ENCODE measurements at regions not wholly inside any gene's neighbourhood (a gene's known extent, or its start where the extent isn't known, plus 50 kb on each side); places are given as distances from the start of the nearest gene placed in this dataset.

DNA sequence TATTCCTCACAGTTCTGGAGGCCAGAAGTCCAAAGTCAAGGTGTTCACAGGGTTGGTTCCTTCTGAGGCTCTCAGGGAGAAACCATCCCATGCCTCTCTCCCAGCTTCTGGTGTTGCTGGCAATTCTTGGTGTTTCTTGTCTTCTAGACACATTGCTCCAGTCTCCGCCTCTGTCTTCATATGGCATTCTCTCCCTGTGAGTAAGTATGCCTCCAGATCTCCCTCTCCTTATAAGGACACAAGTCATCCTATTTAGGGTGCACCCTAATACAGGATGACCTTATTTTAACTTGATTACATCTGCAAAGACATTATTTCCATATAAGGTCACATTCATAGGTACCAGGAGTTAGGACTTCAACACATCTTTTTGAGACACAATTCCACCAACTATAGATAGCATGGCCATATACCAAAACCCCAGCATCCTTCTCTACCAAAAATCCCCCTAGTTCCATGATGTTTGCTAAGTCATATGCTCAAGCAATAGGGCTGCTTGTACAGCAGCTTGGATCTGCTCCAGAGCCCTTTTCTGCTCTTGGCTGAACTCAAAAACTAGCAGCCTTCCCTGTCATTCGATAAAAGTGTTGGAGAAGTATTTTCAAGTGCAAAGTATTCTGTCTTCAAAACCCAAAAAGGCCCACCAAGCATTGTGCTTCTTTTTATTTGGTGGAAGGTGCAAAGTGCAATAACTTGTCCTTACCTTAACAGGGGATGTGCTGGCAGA is 79.2 kb upstream of the CMKLR1 start:
- peaks cover 3 to 5% of the 10 kb centered on the region in 2 donors for H3K9me3 Mint-ChIP-seq
- H3K27ac Mint-ChIP-seq = no peak overlapping the region
- no peak overlapping the region for H3K4me3 Mint-ChIP-seq
- peaks cover 12% of the 10 kb centered on the region for H3K27me3 Mint-ChIP-seq (ENCODE audit: low read depth)
- H3K36me3 Mint-ChIP-seq (ENCODE audit: insufficient read depth in 2 of 2) = no peaks in the 10 kb centered on the region
- DNase-seq (no peak), ATAC-seq (replicated peaks in 1 of 2) (no peak)
- H3K4me1 Mint-ChIP-seq (ENCODE audit: low read depth) = no peaks in the 10 kb centered on the region

DNA sequence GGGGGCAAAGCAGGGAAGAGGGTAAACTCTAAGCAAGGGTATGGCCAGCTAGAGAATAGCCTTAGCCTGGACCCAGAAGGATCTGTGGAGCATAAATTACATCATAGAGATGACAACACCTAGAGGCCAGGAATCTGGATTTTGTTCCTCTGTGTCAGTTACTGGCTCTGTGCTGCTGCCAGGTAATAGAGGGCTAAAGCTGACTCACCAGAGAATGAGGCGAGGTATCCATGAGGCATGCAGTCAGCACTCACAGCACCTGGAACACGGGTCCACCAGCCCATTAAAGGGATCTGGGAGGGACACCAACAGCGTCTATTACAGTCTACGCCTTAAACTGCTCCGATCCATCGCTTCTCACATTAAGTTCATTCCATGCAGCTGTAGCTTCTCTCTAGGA is 74.9 kb upstream of the CMKLR1 start:
- Mint-ChIP-seq H3K27ac (no peak overlapping the region), H3K9me3 (peaks cover 0 to 1% of the 10 kb centered on the region in 2 donors), H3K27me3 (ENCODE audit: low read depth) (peaks cover 16% of the 10 kb centered on the region), H3K4me1 (ENCODE audit: low read depth) (no peaks in the 10 kb centered on the region), H3K4me3 (no peak overlapping the region), H3K36me3 (ENCODE audit: insufficient read depth in 2 of 2) (no peaks in the 10 kb centered on the region)
- ATAC-seq (replicated peaks in 1 of 2) (no peak), DNase-seq (no peak)

DNA sequence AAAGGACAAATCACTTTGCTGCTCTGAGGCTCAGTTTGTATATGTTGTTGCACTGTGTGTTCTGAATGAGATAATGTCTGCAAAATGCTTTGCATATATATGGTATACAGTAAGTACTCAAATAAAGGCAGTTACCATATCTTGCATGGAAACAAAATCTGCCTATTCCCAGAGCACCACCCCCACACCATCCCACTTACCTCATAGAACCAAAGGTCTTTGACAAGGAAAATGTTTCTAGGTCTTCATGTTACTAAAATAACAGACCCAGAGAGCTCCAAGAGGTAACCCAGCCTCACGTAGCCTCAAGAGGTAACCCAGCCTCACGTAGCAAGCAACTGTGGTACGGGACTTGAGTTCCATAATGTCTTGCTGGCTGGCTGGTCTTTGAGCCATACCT is 71.6 kb upstream of the CMKLR1 start:
- no peak overlapping the region for H3K27ac Mint-ChIP-seq
- peaks cover 16% of the 10 kb centered on the region for H3K27me3 Mint-ChIP-seq (ENCODE audit: low read depth)
- DNase-seq = no peak
- H3K4me1 Mint-ChIP-seq (ENCODE audit: low read depth) = no peaks in the 10 kb centered on the region
- ATAC-seq (replicated peaks in 1 of 2) = no peak
- H3K4me3 Mint-ChIP-seq = no peak overlapping the region
- H3K9me3 Mint-ChIP-seq = peaks cover 2 to 6% of the 10 kb centered on the region in 2 donors
- no peaks in the 10 kb centered on the region for H3K36me3 Mint-ChIP-seq (ENCODE audit: insufficient read depth in 2 of 2)

DNA sequence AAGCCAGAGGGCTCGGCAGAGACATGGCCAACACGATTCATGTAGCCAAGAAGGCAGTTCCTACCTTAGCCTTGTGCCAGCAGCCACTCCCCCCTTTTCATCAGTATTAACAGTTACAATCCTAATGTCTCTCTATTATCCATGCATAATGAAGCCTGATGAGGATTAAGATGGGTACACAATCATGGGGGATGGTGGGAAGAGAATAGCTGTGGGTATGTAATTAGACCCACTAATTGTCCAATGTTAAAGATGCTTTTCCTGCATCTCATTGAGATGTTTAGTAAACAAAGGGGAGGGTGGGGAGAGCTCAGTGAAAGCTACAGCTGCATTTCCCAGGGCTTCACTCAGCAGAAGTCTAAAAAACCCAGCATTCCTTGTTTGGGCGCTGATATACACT is 70.4 kb upstream of the CMKLR1 start:
- H3K4me1 Mint-ChIP-seq (ENCODE audit: low read depth) = no peaks in the 10 kb centered on the region
- no peak overlapping the region for H3K4me3 Mint-ChIP-seq
- DNase-seq (no peak), ATAC-seq (replicated peaks in 1 of 2) (no peak)
- no peak overlapping the region for H3K27ac Mint-ChIP-seq
- H3K9me3 Mint-ChIP-seq = peaks cover 2 to 6% of the 10 kb centered on the region in 2 donors
- peaks cover 11% of the 10 kb centered on the region for H3K27me3 Mint-ChIP-seq (ENCODE audit: low read depth)
- H3K36me3 Mint-ChIP-seq (ENCODE audit: insufficient read depth in 2 of 2) = no peaks in the 10 kb centered on the region

DNA sequence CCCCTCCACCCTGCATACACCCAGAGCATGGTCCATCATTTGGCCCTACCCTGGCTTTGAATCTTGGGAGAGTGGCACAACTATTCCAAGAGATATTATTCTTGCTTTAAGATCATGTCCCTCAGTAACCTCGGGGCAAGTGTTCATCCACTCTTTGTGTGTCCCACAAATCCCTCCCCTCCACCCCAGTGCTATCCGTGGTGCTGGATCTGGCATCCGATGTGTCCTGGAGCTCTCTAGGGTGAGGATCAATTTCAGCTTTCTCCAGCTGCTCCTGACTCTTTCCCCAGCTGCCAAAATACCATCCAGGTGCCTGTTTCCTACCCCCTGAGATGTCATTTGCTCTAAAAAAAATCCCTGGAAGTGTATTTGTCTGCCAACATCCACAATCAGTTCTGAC is 64.8 kb upstream of the CMKLR1 start:
- H3K4me1 Mint-ChIP-seq (ENCODE audit: low read depth) = no peaks in the 10 kb centered on the region
- H3K27ac Mint-ChIP-seq = no peak overlapping the region
- ATAC-seq (replicated peaks in 1 of 2) = no peak
- H3K9me3 Mint-ChIP-seq = peaks cover 2 to 6% of the 10 kb centered on the region in 2 donors
- no peak overlapping the region for H3K4me3 Mint-ChIP-seq
- DNase-seq = no peak
- H3K27me3 Mint-ChIP-seq (ENCODE audit: low read depth) = peaks cover 14% of the 10 kb centered on the region
- H3K36me3 Mint-ChIP-seq (ENCODE audit: insufficient read depth in 2 of 2) = no peaks in the 10 kb centered on the region

DNA sequence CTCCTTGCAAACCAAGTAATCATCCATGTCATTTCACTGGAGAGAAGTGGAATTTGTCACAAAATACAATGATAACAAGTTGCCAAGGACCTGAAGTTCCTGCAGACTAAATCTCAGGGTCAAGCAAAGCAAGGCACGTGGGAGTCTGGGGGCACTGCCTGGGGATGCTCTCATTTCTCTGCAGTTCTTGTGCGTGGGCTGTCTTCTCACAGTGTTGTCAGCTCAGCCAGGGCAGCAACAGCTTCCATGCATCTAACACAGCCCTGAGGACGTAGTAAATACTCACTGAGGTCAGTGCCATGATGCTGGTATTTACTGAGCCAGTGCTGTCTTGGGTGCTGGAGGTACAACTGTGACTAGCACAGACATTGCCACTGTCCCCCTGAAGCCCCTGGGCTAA is 62.9 kb upstream of the CMKLR1 start:
- peaks cover 17% of the 10 kb centered on the region for H3K27me3 Mint-ChIP-seq (ENCODE audit: low read depth)
- no peaks in the 10 kb centered on the region for H3K36me3 Mint-ChIP-seq (ENCODE audit: insufficient read depth in 2 of 2)
- no peak overlapping the region for H3K4me3 Mint-ChIP-seq
- DNase-seq = no peak
- no peak for ATAC-seq (replicated peaks in 1 of 2)
- no peaks in the 10 kb centered on the region for H3K4me1 Mint-ChIP-seq (ENCODE audit: low read depth)
- no peak overlapping the region for H3K27ac Mint-ChIP-seq
- H3K9me3 Mint-ChIP-seq = peaks cover 7 to 10% of the 10 kb centered on the region in 2 donors

DNA sequence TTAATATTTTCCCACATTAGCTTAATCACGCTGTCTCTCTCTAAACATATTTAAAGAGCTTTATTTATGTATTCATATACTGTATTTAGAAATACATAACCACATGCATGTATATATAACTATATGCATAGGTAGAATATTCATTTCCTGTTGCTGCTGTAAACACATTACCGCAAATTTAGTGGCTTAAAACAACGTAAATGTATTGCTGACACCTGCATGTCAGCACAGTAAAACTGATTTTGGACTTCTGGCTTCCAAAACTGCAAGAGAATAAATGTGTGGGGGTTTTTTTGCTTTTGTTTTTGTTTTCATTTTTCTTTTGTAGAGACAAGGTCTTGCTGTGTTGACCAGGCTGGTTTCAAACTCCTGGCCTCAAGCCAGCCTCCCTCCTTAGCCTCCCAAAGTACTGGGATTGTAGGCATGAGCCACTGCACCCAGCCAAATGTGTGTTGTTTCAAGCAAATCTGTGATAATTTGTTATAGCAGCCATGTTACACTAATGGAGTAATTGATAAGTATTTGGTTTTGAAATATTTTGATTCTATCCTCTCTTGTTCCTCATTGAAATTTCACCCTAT is 61.9 kb upstream of the CMKLR1 start:
- Mint-ChIP-seq H3K4me3 (no peak overlapping the region), H3K27ac (no peak overlapping the region), H3K4me1 (ENCODE audit: low read depth) (no peaks in the 10 kb centered on the region), H3K9me3 (peaks cover 5 to 9% of the 10 kb centered on the region in 2 donors), H3K27me3 (ENCODE audit: low read depth) (peaks cover 24% of the 10 kb centered on the region), H3K36me3 (ENCODE audit: insufficient read depth in 2 of 2) (no peaks in the 10 kb centered on the region)
- ATAC-seq (replicated peaks in 1 of 2) = no peak
- no peak for DNase-seq

DNA sequence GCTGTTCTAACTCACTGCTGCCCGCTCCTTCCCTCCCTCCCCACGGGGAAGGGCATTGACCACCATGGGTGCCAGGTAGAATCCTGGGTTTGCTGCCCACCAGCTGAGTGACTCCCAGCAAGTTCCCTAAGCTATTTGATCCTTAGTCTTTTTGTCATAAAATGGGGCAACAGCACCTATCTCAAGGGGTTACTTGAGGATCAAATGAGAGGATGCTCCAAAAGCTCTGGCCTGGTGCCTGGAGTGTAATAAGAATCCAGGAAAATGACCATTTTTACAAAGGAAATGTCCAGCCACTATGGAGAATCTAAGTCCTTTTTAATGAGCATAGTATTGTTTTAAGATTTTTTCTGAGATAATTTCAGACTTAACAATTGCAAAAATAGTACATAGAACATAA is 61.4 kb upstream of the CMKLR1 start:
- ATAC-seq (replicated peaks in 1 of 2) (no peak), DNase-seq (no peak)
- Mint-ChIP-seq H3K4me3 (no peak overlapping the region), H3K36me3 (ENCODE audit: insufficient read depth in 2 of 2) (no peaks in the 10 kb centered on the region), H3K4me1 (ENCODE audit: low read depth) (no peaks in the 10 kb centered on the region), H3K27me3 (ENCODE audit: low read depth) (peaks cover 24% of the 10 kb centered on the region), H3K9me3 (peaks cover 4 to 9% of the 10 kb centered on the region in 2 donors), H3K27ac (no peak overlapping the region)

DNA sequence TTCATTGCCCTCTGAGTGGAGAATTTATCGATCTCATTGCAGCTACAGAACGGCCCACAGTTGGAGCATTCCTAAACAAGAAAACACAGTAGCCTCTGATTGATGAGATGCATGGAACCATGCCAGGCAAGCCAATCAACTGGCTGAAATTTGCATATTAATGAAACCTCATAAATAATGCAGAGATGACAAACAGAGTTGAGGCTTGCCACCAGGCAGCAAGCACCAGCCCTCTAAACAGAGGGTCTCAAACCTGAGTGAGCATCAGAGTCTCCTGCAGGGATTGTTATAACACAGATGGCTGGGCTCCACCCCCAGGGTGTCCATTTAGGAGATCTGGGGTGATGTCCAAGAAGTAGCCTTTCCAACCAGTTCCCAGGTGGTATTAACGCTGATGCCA is 60.9 kb upstream of the CMKLR1 start:
- no peak overlapping the region for H3K4me3 Mint-ChIP-seq
- H3K36me3 Mint-ChIP-seq (ENCODE audit: insufficient read depth in 2 of 2) = no peaks in the 10 kb centered on the region
- no peak overlapping the region for H3K27ac Mint-ChIP-seq
- peaks cover 24% of the 10 kb centered on the region for H3K27me3 Mint-ChIP-seq (ENCODE audit: low read depth)
- peaks cover 4 to 9% of the 10 kb centered on the region in 2 donors for H3K9me3 Mint-ChIP-seq
- ATAC-seq (replicated peaks in 1 of 2) (no peak), DNase-seq (no peak)
- no peaks in the 10 kb centered on the region for H3K4me1 Mint-ChIP-seq (ENCODE audit: low read depth)

DNA sequence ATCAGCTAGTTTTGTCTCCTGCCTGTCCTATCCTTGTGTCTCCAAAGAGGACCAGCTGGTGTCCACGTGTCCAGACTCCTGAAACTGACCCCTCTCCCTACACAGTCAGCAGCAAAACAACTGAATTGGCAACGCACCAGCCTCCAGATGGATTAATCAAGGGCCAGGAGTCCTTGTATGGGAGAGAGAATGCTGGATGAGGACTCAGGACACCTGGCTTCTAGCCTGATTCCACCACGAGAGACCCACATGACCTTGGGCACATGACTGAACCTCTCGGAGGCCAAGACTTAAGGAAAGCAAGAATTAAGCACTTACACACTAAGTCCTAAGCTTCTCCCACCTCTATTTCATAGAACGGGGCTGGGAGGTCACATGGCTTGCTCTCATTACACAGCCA is 60.4 kb upstream of the CMKLR1 start:
- Mint-ChIP-seq H3K4me1 (ENCODE audit: low read depth) (no peaks in the 10 kb centered on the region), H3K27me3 (ENCODE audit: low read depth) (peaks cover 24% of the 10 kb centered on the region), H3K27ac (no peak overlapping the region), H3K9me3 (peaks cover 4 to 9% of the 10 kb centered on the region in 2 donors), H3K36me3 (ENCODE audit: insufficient read depth in 2 of 2) (no peaks in the 10 kb centered on the region), H3K4me3 (no peak overlapping the region)
- DNase-seq (no peak), ATAC-seq (replicated peaks in 1 of 2) (no peak)

DNA sequence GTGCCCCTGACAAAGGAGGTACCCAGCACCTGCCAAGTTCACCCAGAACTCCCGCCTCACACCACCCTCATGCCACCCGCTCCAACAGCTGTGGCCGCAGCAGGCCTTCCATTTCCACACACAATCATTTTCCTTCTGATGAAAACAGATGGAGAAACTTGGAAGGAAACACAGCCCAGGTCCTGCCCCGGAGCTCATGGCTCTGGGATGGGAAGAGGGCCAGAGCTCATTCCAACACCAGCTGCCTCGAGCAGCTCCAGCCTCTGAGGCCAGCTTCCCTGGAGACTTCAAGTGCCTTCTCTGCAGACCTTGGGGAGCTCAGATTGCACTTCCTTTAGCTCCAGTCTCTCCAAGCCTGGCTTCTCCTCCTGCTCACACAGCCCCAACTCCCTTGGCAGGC is 55.1 kb upstream of the CMKLR1 start:
- Mint-ChIP-seq H3K9me3 (peaks cover 4 to 9% of the 10 kb centered on the region in 2 donors), H3K4me3 (no peak overlapping the region), H3K36me3 (ENCODE audit: insufficient read depth in 2 of 2) (no peaks in the 10 kb centered on the region), H3K27ac (no peak overlapping the region), H3K4me1 (ENCODE audit: low read depth) (no peaks in the 10 kb centered on the region), H3K27me3 (ENCODE audit: low read depth) (peaks cover 10% of the 10 kb centered on the region)
- no peak for DNase-seq
- ATAC-seq (replicated peaks in 1 of 2) = no peak

DNA sequence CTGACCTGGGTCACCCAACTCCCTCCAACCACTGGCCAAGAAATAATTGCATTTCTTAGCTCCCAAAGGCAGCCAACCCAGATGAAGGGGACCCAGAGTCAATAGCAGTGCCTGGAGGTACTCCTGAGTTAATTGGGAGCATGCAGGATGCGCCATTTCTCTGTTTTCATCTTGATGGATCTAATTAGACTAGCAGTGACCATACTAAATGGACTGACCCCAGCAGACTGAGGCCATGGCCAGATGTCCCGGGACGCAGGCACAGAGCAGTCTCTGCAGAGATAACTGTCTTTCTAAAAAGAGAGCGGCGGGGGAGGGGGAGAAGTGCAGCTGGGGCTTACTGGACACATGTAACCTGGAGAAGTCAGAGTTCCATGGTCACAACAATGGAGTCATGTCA is 53.2 kb upstream of the CMKLR1 start:
- no peak for DNase-seq
- ATAC-seq (replicated peaks in 1 of 2) = no peak
- H3K9me3 Mint-ChIP-seq = peaks cover 1 to 7% of the 10 kb centered on the region in 2 donors
- H3K36me3 Mint-ChIP-seq (ENCODE audit: insufficient read depth in 2 of 2) = no peaks in the 10 kb centered on the region
- peaks cover 10% of the 10 kb centered on the region for H3K27me3 Mint-ChIP-seq (ENCODE audit: low read depth)
- no peak overlapping the region for H3K4me3 Mint-ChIP-seq
- H3K4me1 Mint-ChIP-seq (ENCODE audit: low read depth) = no peaks in the 10 kb centered on the region
- no peak overlapping the region for H3K27ac Mint-ChIP-seq

DNA sequence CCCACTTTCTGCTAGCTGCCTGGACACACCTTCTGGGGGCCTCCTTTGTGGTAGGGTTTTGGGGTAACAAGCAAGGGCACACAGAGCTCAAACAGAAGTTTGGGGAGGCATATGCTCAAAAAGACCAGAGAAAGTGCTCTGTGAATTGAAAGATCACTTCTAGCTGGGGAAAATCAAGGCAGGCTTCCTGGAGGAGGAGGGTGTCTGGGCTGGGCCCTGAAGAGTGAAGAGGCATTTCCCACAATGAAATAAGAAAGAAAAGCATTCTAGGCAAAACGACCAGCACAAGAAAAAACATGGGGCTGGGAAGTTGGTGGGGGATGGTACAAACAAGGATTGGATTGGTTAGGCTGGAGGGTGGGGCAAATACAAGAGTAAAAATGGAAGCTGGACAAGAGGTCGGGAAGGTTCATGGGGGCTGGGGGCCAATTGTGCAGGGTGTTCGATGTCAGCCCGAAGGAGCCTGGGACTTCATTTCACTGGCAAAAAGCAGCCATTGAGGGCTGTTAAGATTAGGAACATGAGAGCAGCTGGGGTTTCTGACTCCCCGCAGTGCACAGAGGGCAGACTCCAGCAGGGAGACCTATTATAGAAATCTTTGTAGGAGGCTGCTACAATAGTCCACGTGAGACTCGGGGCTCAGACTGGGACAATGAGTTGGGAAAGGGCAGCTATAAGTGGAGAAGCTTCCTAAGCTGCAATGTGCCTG is 51.5 kb upstream of the CMKLR1 start:
- no peaks in the 10 kb centered on the region for H3K9me3 Mint-ChIP-seq
- H3K27me3 Mint-ChIP-seq (ENCODE audit: low read depth) = peaks cover 8% of the 10 kb centered on the region

More for the DNA sequence above, 51.5 kb upstream of the CMKLR1 start:
- ATAC-seq (replicated peaks in 1 of 2) (no peak), DNase-seq (no peak)
- Mint-ChIP-seq H3K4me3 (no peak overlapping the region), H3K27ac (no peak overlapping the region), H3K4me1 (ENCODE audit: low read depth) (no peaks in the 10 kb centered on the region), H3K36me3 (ENCODE audit: insufficient read depth in 2 of 2) (no peaks in the 10 kb centered on the region)
